ENCODE measurements at regions not wholly inside any gene's neighbourhood (a gene's known extent, or its start where the extent isn't known, plus 50 kb on each side); places are given as distances from the start of the nearest gene placed in this dataset.
"Not testable (repeated sequence)": the region's sequence is repeated elsewhere in the genome, so short reads cannot be mapped to it uniquely, and the experiment has no call there.

DNA sequence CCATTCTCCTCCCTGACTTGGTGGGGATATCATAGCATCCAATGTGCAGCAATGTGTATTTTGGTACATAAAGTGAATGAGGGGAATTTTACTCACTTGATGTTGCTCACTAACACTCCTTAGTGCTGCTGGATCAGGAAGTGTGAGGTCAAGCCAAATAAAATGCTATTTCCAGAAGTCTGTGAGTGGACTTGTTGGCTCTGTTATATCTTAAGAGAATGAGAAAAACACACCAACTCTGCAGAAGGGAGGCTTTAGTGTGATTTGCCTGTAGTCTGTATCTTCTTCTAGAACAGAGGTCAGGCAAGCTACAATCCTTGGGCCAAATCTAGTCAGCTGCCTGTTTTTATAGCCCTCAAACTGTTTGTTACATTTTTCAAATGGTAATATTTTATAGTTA, 154.3 kb downstream of the POLR1F start:
- Mint-ChIP-seq H3K4me1 (no peaks in the 10 kb centered on the region), H3K36me3 (no peaks in the 10 kb centered on the region), H3K27me3 (ENCODE audit: low read depth in 2 of 2) (no peaks in the 10 kb centered on the region), H3K9me3 (peaks cover 4 to 9% of the 10 kb centered on the region in 2 donors), H3K27ac (no peak overlapping the region), H3K4me3 (no peak overlapping the region)
- intact Hi-C loops (cut with micrococcal nuclease) = no loop called here
- TF ChIP-seq, protein P1, sequence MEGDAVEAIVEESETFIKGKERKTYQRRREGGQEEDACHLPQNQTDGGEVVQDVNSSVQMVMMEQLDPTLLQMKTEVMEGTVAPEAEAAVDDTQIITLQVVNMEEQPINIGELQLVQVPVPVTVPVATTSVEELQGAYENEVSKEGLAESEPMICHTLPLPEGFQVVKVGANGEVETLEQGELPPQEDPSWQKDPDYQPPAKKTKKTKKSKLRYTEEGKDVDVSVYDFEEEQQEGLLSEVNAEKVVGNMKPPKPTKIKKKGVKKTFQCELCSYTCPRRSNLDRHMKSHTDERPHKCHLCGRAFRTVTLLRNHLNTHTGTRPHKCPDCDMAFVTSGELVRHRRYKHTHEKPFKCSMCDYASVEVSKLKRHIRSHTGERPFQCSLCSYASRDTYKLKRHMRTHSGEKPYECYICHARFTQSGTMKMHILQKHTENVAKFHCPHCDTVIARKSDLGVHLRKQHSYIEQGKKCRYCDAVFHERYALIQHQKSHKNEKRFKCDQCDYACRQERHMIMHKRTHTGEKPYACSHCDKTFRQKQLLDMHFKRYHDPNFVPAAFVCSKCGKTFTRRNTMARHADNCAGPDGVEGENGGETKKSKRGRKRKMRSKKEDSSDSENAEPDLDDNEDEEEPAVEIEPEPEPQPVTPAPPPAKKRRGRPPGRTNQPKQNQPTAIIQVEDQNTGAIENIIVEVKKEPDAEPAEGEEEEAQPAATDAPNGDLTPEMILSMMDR (IDR thresholded peaks at IDR 0.05) = no peak
- Histone ChIP-seq H3K27ac (ENCODE audit: low read length) (no peak overlapping the region), H3K36me3 (ENCODE audit: control insufficient read depth, insufficient read depth, low read length) (no peaks in the 10 kb centered on the region), H3K4me1 (ENCODE audit: control insufficient read depth, insufficient read depth, low read length) (no peaks in the 10 kb centered on the region), H3K9me3 (ENCODE audit: control insufficient read depth, insufficient read depth, low read length) (no peaks in the 10 kb centered on the region), H3K27me3 (ENCODE audit: control insufficient read depth, insufficient read depth, low read length) (no peaks in the 10 kb centered on the region), H3K4me3 (ENCODE audit: low read length) (no peak overlapping the region)
- DNase-seq (no peak), ATAC-seq (no peak)

DNA sequence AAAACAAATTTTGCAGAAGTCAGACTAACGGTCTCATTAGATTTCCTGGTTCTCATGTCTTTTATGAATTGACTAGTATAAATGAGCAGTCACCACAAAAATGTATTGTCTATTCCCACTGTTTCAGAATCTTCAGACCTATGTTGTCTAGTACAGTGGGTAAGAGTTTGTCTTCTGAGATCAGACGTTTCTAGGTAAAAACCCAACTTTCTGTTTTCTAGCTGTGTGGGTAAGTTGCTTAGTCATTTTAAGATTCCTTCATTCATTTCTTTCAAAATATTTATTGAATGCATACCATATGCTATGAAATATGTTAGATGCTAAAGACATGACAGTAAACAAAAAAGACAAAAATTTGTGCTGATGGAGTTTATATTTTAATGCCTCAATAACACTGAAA, 156.3 kb downstream of the POLR1F start:
- H3K27me3 ChIP-seq (ENCODE audit: control insufficient read depth, insufficient read depth, low read length) = no peaks in the 10 kb centered on the region
- no peak overlapping the region for H3K4me3 Mint-ChIP-seq
- H3K9me3 ChIP-seq (ENCODE audit: control insufficient read depth, insufficient read depth, low read length) = no peaks in the 10 kb centered on the region
- no peaks in the 10 kb centered on the region for H3K4me1 Mint-ChIP-seq
- H3K36me3 ChIP-seq (ENCODE audit: control insufficient read depth, insufficient read depth, low read length) = no peaks in the 10 kb centered on the region
- H3K27ac ChIP-seq (ENCODE audit: low read length) = no peak overlapping the region
- no peak overlapping the region for H3K27ac Mint-ChIP-seq
- DNase-seq (no peak), ATAC-seq (no peak)
- no peaks in the 10 kb centered on the region for H3K36me3 Mint-ChIP-seq
- TF ChIP-seq, protein P1 (IDR thresholded peaks at IDR 0.05) = no peak
- peaks cover 3 to 9% of the 10 kb centered on the region in 2 donors for H3K9me3 Mint-ChIP-seq
- H3K4me3 ChIP-seq (ENCODE audit: low read length) = no peak overlapping the region
- H3K27me3 Mint-ChIP-seq (ENCODE audit: low read depth in 2 of 2) = no peaks in the 10 kb centered on the region
- H3K4me1 ChIP-seq (ENCODE audit: control insufficient read depth, insufficient read depth, low read length) = no peaks in the 10 kb centered on the region
- WGBS (ENCODE audit: insufficient coverage) = 56% methylated on average over 1 of the region's 2 CpGs
- intact Hi-C loops (cut with micrococcal nuclease) = no loop called here

DNA sequence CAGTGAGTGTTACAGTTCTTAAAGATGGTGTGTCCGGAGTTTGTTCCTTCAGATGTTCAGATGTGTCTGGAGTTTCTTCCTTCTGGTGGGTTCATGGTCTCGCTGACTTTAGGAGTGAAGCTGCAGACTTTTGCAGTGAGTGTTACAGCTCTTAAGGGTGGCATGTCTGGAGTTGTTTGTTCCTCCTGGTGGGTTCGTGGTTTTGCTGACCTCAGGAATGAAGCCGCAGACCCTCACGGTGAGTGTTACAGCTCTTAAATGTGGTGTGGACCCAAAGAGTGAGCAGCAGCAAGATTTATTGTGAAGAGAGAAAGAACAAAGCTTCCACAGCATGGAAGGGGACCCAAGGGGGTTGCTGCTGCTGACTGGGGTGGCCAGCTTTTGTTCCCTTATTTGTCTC, 159.6 kb downstream of the POLR1F start:
- peaks cover 9 to 13% of the 10 kb centered on the region in 2 donors for H3K9me3 Mint-ChIP-seq
- H3K27me3 Mint-ChIP-seq (ENCODE audit: low read depth in 2 of 2); DNase-seq; H3K27ac Mint-ChIP-seq; H3K27me3 ChIP-seq (ENCODE audit: control insufficient read depth, insufficient read depth, low read length); H3K9me3 ChIP-seq (ENCODE audit: control insufficient read depth, insufficient read depth, low read length); H3K27ac ChIP-seq (ENCODE audit: low read length); ATAC-seq; H3K4me1 Mint-ChIP-seq; H3K36me3 ChIP-seq (ENCODE audit: control insufficient read depth, insufficient read depth, low read length); H3K4me3 Mint-ChIP-seq; H3K36me3 Mint-ChIP-seq; intact Hi-C loops (cut with micrococcal nuclease); H3K4me3 ChIP-seq (ENCODE audit: low read length); H3K4me1 ChIP-seq (ENCODE audit: control insufficient read depth, insufficient read depth, low read length): not testable (repeated sequence)
- 8% methylated on average over 5 of the region's 5 CpGs for WGBS (ENCODE audit: insufficient coverage)

GRCh38 chr7:19537942-19538401, 170.9 kb downstream of the POLR1F start:
- Mint-ChIP-seq H3K9me3 (peaks cover 2 to 3% of the 10 kb centered on the region in 2 donors), H3K36me3 (no peaks in the 10 kb centered on the region), H3K27ac (no peak overlapping the region), H3K4me3 (no peak overlapping the region), H3K27me3 (ENCODE audit: low read depth in 2 of 2) (no peaks in the 10 kb centered on the region), H3K4me1 (no peaks in the 10 kb centered on the region)
- H3K27me3 ChIP-seq (ENCODE audit: control insufficient read depth, insufficient read depth, low read length) = no peaks in the 10 kb centered on the region
- ATAC-seq (no peak), DNase-seq (no peak)
- intact Hi-C loops (cut with micrococcal nuclease) = no loop called here
- H3K27ac ChIP-seq (ENCODE audit: low read length) = no peak overlapping the region
- H3K36me3 ChIP-seq (ENCODE audit: control insufficient read depth, insufficient read depth, low read length) = no peaks in the 10 kb centered on the region
- no peak overlapping the region for H3K4me3 ChIP-seq (ENCODE audit: low read length)
- WGBS (ENCODE audit: insufficient coverage) = 78% methylated on average over 4 of the region's 4 CpGs
- no peaks in the 10 kb centered on the region for H3K9me3 ChIP-seq (ENCODE audit: control insufficient read depth, insufficient read depth, low read length)
- TF ChIP-seq, protein P1 (IDR thresholded peaks at IDR 0.05) = no peak
- H3K4me1 ChIP-seq (ENCODE audit: control insufficient read depth, insufficient read depth, low read length) = no peaks in the 10 kb centered on the region

Measured in natural killer cell (primary cell).